GM21619 (cell line): ENCODE measurements at regions not wholly inside any gene's neighbourhood (a gene's known extent, or its start where the extent isn't known, plus 50 kb on each side); places are given as distances from the start of the nearest gene placed in this dataset.

Experiments
- ATAC-seq: cut with Tn5 transposase; IDR thresholded peaks from one replicate; pipeline ENCODE4 v1.9.1; 2021; ENCODE audit not compliant: unreplicated experiment

DNA sequence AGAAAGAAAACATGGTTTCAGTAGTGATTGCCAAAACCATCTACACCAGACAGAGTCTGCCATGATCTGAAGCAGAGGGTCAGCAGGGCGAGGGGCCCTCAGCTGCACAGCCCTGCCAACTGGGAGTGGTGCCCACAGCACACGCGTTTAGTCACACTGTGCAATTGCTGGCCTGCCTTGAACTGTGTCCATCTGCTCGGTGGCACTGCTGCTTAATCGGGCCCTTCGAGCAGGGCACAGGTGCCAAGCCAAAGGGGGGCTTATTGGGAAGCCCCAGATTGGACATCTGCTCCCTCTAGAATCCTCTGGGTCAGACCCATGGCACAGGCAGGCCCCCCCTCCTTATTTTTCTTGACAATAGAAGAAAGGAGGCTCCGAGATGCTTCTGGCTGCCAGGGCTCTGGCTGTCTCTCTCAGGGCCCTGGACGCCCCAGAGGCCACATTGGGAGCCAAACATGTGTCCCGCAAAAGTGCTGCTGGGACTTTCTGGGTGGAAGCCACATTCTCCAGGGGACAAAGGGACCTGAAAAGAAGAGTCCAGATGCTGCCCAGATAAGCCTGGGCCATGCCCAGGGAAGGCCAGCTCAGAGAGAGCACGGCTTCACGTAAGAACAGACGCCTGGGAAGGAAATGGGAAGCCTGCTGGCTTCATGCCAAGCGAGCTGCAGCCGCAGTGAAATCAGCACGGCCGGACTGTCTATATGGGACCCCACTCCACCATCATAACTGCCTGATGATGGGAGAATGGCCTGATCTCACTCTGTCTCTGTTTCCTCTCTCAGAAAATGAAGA lies 349.2 kb downstream of the GADD45G start:
- ATAC-seq, result no peak

DNA sequence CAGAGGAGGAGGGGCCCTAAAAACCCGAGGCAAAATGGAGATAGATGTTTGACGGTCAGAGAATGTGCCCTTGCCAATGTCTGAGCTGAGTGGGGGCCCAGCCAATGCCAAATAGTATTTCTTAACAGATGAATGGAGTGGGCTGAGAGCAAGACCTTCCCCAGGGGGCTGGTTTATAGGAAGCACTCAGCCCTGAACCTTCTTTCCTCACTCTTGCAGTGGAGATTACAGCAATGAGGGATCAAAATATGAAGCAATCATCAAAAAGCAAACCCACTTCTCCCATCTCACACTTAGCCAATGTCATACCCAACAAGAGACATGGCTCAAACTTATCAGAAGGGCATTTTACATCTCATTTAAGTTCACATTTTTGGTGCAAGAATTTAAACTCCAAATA lies 350.3 kb downstream of the GADD45G start:
- ATAC-seq, result no peak

DNA sequence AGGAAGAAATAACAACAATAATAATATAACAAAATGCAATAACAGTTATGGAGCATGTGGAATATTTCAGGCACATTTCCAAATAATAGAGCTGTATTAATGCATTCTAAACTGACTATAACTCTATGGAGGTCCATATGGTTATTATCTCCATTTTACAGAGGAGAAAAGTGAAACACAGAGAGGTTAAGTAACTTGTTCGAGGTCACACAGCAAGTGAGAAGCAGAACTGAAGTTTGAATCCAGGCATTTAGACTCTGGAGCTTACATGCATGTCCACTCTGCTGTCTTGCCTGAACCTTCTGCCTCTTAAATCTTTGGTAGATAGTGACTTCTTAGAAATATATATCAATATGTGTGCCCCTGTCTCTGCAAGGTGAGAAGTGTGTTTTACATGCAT lies 350.8 kb downstream of the GADD45G start:
- ATAC-seq, result no peak

DNA sequence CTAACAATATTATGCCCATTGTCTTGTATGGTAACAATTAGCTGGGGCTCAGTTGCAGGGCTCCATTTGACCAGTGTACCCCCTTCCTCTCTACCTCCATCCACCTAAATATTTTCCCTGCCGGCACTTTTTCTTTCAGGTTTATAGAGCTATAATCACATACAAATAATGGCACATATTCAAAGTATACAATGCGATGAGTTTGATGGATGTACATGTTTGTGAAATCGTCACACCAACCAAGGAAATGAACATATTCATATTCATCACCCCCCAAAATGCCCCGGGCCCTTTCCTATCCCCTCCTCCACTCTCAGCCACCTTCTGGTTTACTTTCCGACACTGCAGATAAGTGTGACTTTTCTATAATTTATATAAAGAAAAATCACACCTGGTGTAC lies 351.5 kb downstream of the GADD45G start:
- no peak for ATAC-seq

DNA sequence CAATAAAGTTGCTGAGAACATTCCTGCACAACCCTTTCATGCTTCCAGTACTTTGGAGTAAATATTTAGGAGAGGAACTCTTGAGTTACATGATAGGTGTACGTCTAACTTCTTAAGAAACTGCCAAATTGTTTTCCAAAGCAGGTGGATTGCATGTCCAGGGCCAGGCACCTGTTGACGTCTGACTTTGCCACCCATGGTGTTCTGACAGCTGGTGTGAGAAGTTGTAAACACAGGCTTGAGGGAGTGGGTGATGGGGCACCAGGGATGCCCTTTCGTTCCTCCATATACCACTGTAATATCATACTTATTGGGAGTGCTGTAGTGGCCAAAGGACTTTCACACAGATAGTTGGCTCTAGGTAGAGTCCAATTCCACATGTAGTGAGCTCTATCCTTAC lies 352.1 kb downstream of the GADD45G start:
- no peak for ATAC-seq

DNA sequence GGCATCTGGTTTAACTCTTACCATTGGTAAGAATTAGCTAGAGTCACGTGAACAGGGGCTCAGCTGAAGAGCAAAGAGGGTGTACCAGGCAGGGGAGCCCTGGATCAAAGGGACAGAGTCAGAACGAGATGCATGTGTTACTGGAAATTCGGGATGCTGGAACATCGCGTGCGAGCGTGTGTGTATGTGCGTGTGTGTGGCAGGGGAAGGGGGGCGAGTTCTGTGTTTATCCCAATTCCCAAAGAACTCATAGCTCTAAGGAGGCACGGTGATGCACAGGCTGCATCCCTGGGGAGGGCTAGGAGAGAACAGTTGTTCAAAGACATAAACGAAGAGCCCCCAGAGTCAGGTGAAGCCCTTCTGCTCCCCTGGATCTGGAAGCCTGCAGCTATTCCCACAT lies 353.3 kb downstream of the GADD45G start:
- no peak for ATAC-seq

DNA sequence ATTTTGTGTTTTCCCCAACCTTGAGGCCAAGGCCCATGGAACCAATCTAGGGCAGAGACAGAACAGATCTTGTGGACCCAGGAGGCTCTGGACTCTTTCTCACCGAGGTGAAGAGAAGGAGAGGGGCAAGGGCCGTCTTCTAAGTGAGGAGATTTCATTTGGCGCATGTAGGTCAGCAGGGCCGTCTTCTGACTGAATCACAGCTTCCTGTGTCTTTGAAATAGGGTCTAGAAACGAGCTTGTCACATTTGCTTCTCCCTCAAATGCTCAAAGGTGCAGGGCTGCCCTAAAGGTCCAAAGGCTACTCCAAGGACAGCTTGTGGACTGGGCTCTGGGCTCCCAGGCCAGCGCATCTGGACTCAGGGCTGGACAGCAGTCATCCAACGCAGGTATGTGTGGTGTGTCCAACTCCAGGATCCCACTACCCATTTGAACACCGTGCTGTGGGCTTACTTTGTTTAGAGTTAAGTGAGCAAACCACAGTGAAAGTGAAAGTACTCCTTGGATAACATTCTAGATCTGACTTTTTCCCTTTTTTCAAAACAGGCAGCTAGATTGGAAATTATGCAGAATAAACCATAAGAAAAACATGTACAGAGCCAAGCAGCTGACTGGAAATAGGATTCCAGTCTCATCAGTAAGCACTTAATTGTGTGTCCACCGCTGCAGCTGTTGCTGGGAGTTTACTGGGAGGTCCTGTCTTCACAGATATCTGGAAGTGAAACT lies 357.0 kb downstream of the GADD45G start:
- no peak for ATAC-seq

DNA sequence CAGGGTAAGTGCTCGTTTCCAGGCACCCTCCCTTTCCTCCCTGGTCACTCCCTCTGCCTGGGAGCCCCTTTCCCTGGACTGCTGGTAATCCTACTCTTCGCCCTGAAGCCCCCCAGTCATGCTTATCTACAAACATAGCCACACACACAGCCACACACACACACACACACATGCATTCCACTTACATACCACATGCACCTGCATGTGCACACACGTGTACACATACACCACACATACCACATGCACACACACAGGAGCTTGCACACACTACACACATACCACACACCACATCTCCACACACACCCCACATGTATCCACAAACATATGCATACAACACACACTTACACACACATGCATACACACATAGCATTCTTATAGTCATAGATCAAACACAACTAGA lies 358.5 kb downstream of the GADD45G start:
- no peak for ATAC-seq

DNA sequence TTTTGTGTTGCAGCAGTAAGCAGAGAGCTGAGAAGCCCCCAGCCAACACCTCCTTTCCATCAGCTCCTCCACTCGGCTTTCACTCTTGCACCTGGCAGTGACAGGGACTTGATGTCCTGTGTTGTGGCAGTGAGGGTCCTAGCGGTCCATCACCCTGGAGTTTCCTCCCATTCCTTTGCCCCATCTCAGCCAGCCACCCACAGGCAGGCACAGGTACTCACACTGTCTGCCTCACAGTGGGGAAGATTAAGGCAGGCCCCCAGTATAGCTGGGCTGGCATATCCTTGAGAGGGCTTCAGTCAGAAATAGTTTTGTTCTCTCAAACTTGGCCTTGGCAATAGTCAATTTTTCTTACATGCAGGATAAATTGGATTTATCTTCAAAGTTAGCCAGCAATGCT lies 362.7 kb downstream of the GADD45G start:
- no peak for ATAC-seq

DNA sequence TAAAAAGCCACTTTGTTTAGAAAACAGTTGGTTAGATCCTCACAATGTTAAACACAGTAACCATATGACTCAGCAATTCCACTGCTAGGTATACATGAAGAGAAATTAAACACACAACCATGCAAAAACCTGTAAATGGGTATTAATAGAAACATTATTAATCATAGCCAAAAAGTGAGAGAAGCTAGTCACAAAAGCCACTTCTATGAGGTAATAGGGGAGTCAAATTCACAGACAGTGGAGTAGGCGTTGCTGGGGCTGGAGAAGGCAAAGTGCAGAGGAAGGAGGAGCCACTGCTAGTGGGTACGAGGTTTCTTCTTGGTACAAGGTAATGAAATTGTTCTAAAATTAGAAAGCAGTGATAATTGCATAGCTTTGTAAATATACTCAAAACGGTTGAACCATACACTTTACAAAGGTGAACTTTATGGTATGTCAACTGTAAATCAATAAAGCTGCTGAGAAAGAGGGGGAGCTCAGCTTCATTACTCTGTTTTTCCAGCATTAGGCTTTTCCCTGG lies 364.4 kb downstream of the GADD45G start:
- ATAC-seq, result no peak

DNA sequence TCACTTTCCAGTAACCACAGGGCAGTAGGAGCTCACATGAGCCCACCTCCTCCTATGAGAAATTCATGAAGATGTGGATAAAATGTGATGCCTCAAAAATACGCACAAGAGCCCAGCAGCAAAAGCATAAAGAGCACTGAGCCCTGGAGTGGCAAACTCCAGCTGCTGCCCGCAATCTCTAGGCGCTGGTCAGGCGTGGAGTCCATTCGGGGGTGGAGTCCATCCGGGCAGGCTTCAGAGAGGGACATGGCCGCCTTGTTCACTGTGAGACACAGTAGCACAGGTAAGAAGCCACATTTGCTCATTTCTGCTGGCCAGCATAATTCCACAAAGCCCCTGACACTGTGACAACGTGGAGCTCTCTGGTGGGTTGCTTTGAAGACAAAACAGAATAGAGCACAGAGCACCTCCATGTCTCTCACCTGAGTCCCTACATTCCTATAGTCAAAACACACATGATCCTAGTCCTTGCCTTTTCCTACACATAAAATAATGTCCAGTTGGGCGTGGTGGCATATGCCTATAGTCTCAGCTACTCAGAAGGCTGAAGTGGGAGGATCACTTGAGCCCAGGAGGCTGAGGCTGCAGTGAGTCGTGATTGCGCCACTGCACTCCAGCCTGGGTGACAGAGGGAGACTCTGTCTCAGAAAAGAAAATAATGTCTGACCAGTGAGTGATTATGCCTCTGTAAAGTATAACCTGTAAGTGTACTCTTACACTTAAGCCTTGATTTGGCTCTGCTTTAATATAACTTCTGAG lies 365.2 kb downstream of the GADD45G start:
- ATAC-seq, result no peak

DNA sequence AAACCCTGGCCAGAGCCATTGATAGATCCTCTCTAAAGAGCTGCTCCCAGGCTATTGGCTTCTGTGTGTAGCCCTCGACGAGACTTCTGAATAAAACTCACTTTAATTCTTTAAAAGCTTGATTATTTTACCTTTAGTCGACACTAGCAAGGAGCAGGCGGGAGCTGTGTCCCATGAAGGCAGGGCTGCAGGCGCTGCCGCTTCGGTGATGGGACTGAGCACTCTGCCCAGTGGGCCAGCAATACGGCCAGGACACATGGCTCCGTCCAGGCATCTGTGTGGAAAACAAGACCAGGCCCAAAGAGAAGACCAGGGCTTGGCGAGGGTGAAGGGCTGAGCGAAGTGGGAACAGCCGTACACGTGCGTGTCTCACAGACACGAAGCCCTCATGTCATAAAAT lies 365.9 kb downstream of the GADD45G start:
- ATAC-seq, result no peak

DNA sequence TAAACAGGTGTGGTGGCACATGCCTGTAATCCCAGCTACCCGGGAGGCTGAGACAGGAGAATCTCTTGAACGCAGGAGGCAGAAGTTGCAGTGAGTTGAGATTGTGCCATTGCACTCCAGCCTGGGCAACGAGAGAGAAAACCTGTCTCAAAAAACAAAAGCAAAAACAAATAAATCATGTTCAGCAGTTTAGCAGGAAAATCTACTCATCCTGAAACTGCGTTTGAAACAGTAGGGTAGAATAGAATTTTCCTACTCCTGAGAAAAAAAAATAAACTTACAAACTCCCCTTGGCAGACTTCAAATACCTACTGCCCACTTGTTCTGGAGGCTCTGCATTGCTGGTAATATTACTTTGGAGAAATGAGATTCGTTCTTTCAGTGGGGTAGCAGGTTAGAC lies 367.7 kb downstream of the GADD45G start:
- no peak for ATAC-seq

DNA sequence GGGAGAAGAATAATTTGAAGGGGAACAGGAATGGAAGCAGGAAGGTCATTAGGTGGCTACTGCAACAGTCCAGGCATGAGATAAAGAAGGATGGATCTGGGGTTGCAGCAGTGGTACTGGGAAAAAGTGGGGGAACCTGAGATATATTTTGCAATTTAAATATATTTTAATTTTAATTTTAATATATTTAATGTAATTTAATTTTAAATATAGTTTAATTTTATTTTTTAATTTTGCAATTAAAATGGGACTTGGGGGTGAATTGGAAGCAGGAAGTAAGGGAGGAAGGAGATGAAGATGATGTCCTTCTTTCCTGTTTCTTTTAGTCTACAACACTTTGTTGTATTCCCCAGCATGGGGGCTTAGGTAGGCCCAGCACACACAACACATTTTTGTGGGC lies 369.8 kb downstream of the GADD45G start:
- no peak for ATAC-seq

DNA sequence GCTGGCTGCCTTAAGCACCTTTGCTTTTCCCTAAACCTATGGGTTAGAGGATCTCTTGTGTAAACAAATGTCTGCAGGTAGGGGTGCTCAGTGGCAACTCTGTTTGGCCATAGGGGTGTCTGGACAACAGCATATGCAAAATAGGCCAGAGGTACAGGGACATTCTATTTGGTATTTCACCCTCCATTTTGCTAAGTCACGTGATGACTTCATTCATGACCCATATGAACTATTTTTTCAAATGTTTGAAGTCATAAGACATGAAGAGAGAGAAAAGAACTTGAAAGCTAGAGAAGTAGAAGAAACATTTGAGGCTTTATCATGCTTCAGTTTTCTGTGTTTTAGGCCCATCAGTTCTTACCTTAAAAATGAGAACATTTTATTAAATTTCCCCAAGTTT lies 370.2 kb downstream of the GADD45G start:
- no peak for ATAC-seq

DNA sequence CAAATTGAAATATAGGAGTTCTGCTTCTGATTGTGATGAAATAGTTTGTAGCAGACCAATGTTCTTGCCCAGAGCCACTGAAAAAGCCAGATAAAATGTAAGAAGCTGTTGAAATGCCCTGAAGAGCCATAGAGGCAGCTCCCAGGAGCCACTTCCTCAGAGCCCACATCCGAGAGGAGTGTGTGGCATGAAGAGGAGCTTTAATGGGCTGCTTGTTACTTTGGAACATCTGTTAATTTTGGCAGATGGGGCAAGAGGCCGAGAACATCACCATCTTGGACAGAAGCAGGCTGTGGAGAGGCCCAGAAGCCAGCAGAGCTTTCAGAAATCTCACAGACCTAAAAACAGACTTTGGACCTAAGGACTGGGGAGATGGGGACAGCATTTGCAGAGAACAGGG lies 370.8 kb downstream of the GADD45G start:
- no peak for ATAC-seq

DNA sequence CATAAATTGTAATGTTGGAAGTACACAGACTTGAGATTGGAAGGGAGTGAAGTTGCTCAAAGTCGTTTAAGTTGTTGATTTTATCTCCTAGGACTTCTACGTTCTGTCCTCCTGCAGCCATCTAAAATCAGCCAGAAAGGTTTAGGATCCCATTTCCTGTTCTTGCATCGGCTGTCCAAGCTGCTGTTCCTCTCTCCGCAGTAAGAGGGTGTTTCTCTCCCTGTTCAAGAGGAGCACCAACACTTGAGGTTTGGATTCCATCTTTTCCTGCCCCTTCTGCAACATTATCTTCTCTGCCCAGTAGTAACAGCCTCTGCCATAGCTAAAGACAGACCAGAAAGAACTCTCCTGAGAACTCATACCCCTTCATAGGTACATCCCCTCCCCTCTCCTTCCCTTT lies 373.4 kb downstream of the GADD45G start:
- no peak for ATAC-seq

DNA sequence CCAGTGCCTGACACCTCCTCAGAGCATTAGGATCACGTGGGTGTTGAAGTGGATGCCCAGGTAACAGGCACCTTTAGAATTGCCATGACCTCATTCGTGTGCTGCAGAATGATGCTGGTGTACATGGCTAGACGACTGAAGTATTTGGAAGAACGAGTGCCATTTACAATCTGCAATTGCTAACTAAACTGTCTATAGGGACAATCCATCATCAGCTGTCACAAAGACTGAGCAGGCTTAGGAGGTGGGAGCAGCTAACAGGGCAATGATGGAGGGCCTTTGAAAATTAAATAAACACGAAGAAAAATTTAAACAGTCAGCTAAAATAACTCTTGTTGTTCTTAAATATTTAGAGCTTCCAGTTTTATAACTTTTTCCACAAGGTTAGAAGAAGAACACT lies 375.8 kb downstream of the GADD45G start:
- ATAC-seq, result no peak

DNA sequence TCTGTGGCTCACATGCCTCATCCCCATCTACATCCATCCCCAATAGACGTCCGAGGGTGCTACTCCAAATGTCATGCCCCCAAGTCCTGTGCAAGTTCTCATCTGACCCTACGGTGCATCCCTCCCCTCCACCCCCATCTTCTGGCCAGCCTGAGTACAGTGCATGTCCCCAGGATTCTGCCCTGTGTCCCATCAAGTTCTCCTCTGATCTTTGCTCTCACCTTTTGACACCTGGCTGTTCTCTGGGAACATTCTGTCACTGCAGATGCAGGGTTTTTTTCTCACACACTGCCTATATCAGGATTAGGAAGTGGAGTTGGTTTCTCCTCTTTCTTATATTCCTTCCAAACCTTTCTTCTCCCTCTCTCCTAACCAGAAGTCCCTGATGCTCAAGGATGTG lies 377.2 kb downstream of the GADD45G start:
- no peak for ATAC-seq

DNA sequence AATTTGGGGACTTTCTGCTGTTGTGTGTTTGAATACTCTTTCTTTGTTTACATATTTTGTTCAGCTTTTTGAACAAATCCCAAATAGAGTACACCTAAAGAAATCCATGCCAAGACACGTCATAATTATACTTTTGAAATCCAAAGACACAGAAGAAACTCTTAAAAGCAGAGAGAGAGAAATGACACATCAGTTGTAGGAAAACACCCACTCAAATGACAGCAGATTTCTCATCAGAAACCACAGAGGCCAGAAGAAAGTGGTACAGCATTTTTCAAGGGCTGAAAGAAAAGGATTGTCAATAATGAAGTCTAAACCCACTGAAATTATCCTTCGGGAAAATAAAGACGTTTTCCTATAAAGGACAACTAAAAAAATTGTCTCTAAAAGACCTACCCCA lies 378.6 kb downstream of the GADD45G start:
- no peak for ATAC-seq

DNA sequence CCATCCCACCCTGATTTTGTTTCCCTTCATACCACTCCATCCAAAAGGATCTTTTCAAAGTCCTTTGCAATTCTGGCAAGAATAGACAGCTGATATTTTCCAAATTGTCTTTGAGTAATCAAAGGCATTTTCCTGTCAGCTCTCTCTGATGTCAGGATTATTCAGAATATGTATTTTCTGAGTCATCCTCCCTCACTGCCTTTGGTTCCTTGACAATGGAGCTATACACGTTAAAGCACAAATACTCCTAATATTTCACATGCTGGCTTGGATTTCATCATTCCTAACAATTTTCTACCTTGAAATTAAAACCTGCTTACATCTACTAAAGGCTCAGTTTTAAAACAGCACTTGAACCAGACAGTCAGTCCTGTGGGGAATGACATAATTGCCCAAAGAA lies 379.4 kb downstream of the GADD45G start:
- no peak for ATAC-seq

DNA sequence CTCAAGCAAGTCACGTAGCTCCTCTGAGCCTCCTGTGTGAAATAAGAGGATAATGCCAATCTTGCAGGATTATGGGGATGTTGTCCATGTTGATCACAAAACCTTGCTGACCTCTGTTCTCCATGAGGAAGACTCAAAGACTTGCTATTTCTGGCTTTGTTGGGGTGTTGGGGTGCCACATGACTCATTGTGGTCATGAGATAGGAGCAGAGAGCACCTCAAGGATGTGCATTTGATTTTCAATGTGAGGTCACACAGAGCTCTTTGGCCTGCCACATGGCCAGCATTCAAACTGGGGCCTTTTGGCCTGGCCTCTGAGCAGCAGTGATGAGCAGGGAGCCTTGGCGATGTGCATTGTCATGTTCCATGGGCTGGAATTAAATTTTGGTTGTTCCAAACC lies 380.3 kb downstream of the GADD45G start:
- no peak for ATAC-seq
